ENCODE measurements at regions not wholly inside any gene's neighbourhood (a gene's known extent, or its start where the extent isn't known, plus 50 kb on each side); places are given as distances from the start of the nearest gene placed in this dataset.

DNA sequence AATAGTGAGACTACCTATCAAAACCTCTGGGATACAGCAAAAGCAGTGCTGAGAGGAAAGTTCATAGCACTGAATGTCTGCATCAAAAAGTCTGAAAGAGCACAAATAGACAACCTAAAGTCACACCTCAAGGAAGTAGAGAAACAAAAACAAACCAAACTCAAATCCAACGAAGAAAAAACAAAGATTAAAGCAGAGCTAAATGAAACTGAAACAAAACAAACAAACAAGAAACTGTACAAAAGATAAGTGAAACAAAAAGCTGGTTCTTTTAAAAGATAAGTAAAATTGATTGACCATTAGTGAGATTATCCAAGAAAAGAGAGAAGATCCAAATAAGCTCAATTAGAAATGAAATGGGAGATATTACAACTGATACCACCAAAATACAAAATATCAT lies 378.3 kb upstream of the NDST4 start:
- H3K9me3 ChIP-seq (ENCODE audit: control insufficient read depth, insufficient read depth, low read length): peaks cover 6% of the 10 kb centered on the region
- H3K36me3 ChIP-seq (ENCODE audit: control insufficient read depth, insufficient read depth, low read length): no peaks in the 10 kb centered on the region
- dilution Hi-C loops (cut with HindIII; ENCODE audit: low sequenced_read_pairs, unreplicated experiment): no loop called here
- no peak overlapping the region for H2AFZ ChIP-seq (replicated peaks; ENCODE audit: low read length, poor library complexity)
- no peak overlapping the region for H3K14ac ChIP-seq (replicated peaks; ENCODE audit: low read depth, low read length)
- BruUV-seq (replicated peaks): no TSS peak
- no peak overlapping the region for H3K4me3 ChIP-seq (ENCODE audit: insufficient read depth, low read depth, low read length)
- no peak overlapping the region for H2BK120ac ChIP-seq (ENCODE audit: low read depth, low read length)
- no peak overlapping the region for H2AK9ac ChIP-seq (replicated peaks; ENCODE audit: low read depth, low read length, poor library complexity)
- intact Hi-C loops (cut with micrococcal nuclease): no loop called here
- H3K4me1 ChIP-seq (ENCODE audit: control insufficient read depth, insufficient read depth, low read length): no peaks in the 10 kb centered on the region
- no peak overlapping the region for H4K8ac ChIP-seq (ENCODE audit: low read depth in 2 of 2, low read length in 2 of 2)
- H4K91ac ChIP-seq (ENCODE audit: insufficient read depth, low read depth, low read length): no peak overlapping the region
- WGBS, 2 experiments (ENCODE audit: extremely low coverage in 2 of 2, insufficient read length in 1 of 2): no CpG with 5 or more reads among the region's 1 CpG
- H3K18ac ChIP-seq (ENCODE audit: low read depth, low read length): no peak overlapping the region
- no peak for TF ChIP-seq MXI1 (IDR thresholded peaks at IDR 0.05; ENCODE audit: borderline replicate concordance, low read depth, low read length)
- TF ChIP-seq, protein P1, sequence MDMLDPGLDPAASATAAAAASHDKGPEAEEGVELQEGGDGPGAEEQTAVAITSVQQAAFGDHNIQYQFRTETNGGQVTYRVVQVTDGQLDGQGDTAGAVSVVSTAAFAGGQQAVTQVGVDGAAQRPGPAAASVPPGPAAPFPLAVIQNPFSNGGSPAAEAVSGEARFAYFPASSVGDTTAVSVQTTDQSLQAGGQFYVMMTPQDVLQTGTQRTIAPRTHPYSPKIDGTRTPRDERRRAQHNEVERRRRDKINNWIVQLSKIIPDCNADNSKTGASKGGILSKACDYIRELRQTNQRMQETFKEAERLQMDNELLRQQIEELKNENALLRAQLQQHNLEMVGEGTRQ (IDR thresholded peaks at IDR 0.05; ENCODE audit: low read depth, low read length): no peak
- no peak for TF ChIP-seq MAFK (IDR thresholded peaks at IDR 0.05; ENCODE audit: low read depth, low read length)
- no peak for TF ChIP-seq CHD1 (IDR thresholded peaks at IDR 0.05; ENCODE audit: low read depth, low read length)
- no peak for TF ChIP-seq MAZ (IDR thresholded peaks at IDR 0.05; ENCODE audit: borderline replicate concordance, low read depth, low read length)
- no peak overlapping the region for H3K9ac ChIP-seq (ENCODE audit: low read depth, low read length)
- H4K5ac ChIP-seq (ENCODE audit: low read depth, low read length): no peak overlapping the region
- DNase-seq (no peak), ATAC-seq (ENCODE audit: low read depth) (no peak)
- H3K27me3 ChIP-seq (ENCODE audit: control insufficient read depth, insufficient read depth, low read length): no peaks in the 10 kb centered on the region
- no peak overlapping the region for H3K4me2 ChIP-seq (ENCODE audit: low read depth, low read length)
- H3K27ac ChIP-seq (ENCODE audit: insufficient read depth, low read length): no peak overlapping the region
- POLR2A ChIA-PET (ENCODE audit: unreplicated experiment): no interaction called here
- no peak overlapping the region for H3K56ac ChIP-seq (ENCODE audit: extremely low read depth, insufficient read depth, low read length)
- no peak overlapping the region for H2AK5ac ChIP-seq (ENCODE audit: low read depth, low read length)
- no peaks in the 10 kb centered on the region for H3K79me1 ChIP-seq (ENCODE audit: low read depth in 1 of 2, low read length in 2 of 2)
- in situ Hi-C loops (cut with MboI; ENCODE audit: low sequenced_read_pairs): no loop called here
- H2BK5ac ChIP-seq (ENCODE audit: low read depth, low read length, poor library complexity, severe bottlenecking): no peak overlapping the region
- no peaks in the 10 kb centered on the region for H4K20me1 ChIP-seq (ENCODE audit: insufficient read depth, low read length)
- H2BK15ac ChIP-seq (ENCODE audit: low read depth, low read length): no peak overlapping the region
- H3K23ac ChIP-seq (ENCODE audit: low read depth, low read length): no peak overlapping the region
- no peak overlapping the region for H3K4ac ChIP-seq (ENCODE audit: low read depth, low read length)
- no peak overlapping the region for H2BK20ac ChIP-seq (ENCODE audit: low read depth, low read length)
- CTCF ChIA-PET: no interaction called here
- no peaks in the 10 kb centered on the region for H3K9me1 ChIP-seq (ENCODE audit: insufficient read depth, low read length)

Measured in IMR-90 (cell line).